ENCODE measurements at regions not wholly inside any gene's neighbourhood (a gene's known extent, or its start where the extent isn't known, plus 50 kb on each side); places are given as distances from the start of the nearest gene placed in this dataset.

GRCh38 chr15:31567861-31568260 lies 241.2 kb downstream of the KLF13 start:
- TF ChIP-seq, protein P1, sequence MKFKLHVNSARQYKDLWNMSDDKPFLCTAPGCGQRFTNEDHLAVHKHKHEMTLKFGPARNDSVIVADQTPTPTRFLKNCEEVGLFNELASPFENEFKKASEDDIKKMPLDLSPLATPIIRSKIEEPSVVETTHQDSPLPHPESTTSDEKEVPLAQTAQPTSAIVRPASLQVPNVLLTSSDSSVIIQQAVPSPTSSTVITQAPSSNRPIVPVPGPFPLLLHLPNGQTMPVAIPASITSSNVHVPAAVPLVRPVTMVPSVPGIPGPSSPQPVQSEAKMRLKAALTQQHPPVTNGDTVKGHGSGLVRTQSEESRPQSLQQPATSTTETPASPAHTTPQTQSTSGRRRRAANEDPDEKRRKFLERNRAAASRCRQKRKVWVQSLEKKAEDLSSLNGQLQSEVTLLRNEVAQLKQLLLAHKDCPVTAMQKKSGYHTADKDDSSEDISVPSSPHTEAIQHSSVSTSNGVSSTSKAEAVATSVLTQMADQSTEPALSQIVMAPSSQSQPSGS (IDR thresholded peaks at IDR 0.05; ENCODE audit: low read length): no peak
- TF ChIP-seq NRF1 (conservative IDR thresholded peaks at IDR 0.05; ENCODE audit: low read depth, low read length): no peak
- no peak for TF ChIP-seq BMI1 (IDR thresholded peaks at IDR 0.05; ENCODE audit: borderline replicate concordance)
- TF ChIP-seq HDAC6 (IDR thresholded peaks at IDR 0.05; ENCODE audit: unreplicated experiment): no peak
- TF ChIP-seq NFIC (IDR thresholded peaks at IDR 0.05; ENCODE audit: low read depth, low read length): no peak
- TF ChIP-seq FOS (IDR thresholded peaks at IDR 0.05; ENCODE audit: borderline replicate concordance, extremely low read depth, insufficient read length): no peak
- TF ChIP-seq ZZZ3 (IDR thresholded peaks at IDR 0.05; ENCODE audit: control insufficient read depth, insufficient read length, low read depth): no peak
- no peak for TF ChIP-seq POLR2AphosphoS5 (IDR thresholded peaks at IDR 0.05; ENCODE audit: low read length)
- TF ChIP-seq, protein P2, sequence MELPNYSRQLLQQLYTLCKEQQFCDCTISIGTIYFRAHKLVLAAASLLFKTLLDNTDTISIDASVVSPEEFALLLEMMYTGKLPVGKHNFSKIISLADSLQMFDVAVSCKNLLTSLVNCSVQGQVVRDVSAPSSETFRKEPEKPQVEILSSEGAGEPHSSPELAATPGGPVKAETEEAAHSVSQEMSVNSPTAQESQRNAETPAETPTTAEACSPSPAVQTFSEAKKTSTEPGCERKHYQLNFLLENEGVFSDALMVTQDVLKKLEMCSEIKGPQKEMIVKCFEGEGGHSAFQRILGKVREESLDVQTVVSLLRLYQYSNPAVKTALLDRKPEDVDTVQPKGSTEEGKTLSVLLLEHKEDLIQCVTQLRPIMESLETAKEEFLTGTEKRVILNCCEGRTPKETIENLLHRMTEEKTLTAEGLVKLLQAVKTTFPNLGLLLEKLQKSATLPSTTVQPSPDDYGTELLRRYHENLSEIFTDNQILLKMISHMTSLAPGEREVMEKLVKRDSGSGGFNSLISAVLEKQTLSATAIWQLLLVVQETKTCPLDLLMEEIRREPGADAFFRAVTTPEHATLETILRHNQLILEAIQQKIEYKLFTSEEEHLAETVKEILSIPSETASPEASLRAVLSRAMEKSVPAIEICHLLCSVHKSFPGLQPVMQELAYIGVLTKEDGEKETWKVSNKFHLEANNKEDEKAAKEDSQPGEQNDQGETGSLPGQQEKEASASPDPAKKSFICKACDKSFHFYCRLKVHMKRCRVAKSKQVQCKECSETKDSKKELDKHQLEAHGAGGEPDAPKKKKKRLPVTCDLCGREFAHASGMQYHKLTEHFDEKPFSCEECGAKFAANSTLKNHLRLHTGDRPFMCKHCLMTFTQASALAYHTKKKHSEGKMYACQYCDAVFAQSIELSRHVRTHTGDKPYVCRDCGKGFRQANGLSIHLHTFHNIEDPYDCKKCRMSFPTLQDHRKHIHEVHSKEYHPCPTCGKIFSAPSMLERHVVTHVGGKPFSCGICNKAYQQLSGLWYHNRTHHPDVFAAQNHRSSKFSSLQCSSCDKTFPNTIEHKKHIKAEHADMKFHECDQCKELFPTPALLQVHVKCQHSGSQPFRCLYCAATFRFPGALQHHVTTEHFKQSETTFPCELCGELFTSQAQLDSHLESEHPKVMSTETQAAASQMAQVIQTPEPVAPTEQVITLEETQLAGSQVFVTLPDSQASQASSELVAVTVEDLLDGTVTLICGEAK (IDR thresholded peaks at IDR 0.05; ENCODE audit: borderline replicate concordance): no peak
- TF ChIP-seq EZH2 (IDR thresholded peaks at IDR 0.05; ENCODE audit: borderline replicate concordance, control insufficient read depth, low read depth, low read length): no peak
- TF ChIP-seq MEF2A (IDR thresholded peaks at IDR 0.05; ENCODE audit: insufficient read depth, low read depth, low read length): no peak
- TF ChIP-seq, protein P3, sequence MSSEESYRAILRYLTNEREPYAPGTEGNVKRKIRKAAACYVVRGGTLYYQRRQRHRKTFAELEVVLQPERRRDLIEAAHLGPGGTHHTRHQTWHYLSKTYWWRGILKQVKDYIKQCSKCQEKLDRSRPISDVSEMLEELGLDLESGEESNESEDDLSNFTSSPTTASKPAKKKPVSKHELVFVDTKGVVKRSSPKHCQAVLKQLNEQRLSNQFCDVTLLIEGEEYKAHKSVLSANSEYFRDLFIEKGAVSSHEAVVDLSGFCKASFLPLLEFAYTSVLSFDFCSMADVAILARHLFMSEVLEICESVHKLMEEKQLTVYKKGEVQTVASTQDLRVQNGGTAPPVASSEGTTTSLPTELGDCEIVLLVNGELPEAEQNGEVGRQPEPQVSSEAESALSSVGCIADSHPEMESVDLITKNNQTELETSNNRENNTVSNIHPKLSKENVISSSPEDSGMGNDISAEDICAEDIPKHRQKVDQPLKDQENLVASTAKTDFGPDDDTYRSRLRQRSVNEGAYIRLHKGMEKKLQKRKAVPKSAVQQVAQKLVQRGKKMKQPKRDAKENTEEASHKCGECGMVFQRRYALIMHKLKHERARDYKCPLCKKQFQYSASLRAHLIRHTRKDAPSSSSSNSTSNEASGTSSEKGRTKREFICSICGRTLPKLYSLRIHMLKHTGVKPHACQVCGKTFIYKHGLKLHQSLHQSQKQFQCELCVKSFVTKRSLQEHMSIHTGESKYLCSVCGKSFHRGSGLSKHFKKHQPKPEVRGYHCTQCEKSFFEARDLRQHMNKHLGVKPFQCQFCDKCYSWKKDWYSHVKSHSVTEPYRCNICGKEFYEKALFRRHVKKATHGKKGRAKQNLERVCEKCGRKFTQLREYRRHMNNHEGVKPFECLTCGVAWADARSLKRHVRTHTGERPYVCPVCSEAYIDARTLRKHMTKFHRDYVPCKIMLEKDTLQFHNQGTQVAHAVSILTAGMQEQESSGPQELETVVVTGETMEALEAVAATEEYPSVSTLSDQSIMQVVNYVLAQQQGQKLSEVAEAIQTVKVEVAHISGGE (CRISPR knock-in tag; IDR thresholded peaks at IDR 0.05): no peak

Data from GM12878 (cell line).